ENCODE measurements at regions not wholly inside any gene's neighbourhood (a gene's known extent, or its start where the extent isn't known, plus 50 kb on each side); places are given as distances from the start of the nearest gene placed in this dataset.

DNA sequence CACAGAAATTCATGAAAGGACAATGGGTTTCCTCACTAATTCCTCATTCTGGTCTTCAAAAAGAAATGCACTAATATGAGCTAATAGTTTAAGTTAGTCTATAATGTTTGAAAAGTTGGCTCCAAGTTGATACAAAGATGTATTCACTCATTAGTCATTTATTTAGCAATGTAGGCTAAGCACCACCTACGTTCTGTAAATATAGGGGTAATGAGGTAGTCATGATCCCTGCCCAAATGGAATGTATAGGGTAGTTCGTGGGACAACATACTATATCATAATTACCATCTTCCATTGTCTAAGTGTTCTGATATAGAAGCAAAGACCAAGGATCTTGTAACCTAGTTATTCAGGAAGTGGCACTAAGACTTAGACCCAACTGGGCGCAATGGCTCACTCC, 86.5 kb downstream of the DIO2 start:
- POLR2A ChIA-PET, result no interaction called here
- no TSS peak for BruUV-seq (replicated peaks)
- Histone ChIP-seq H3K4me3 (ENCODE audit: low read depth, low read length) (no peak overlapping the region), H3K36me3 (ENCODE audit: control insufficient read depth, insufficient read depth, low read length) (no peaks in the 10 kb centered on the region), H3K27me3 (replicated peaks; ENCODE audit: control insufficient read depth, insufficient read depth, low read length) (no peaks in the 10 kb centered on the region), H3K9me3 (no peaks in the 10 kb centered on the region), H3K4me1 (no peaks in the 10 kb centered on the region)
- H3K4me3 Mint-ChIP-seq (ENCODE audit: unreplicated experiment), result no peak overlapping the region
- H3K9me3 Mint-ChIP-seq (ENCODE audit: unreplicated experiment), result peaks cover 22% of the 10 kb centered on the region
- no peaks in the 10 kb centered on the region for H3K4me1 Mint-ChIP-seq (ENCODE audit: low read depth, unreplicated experiment)
- H3K27ac Mint-ChIP-seq (ENCODE audit: unreplicated experiment), result no peak overlapping the region
- CTCF ChIA-PET, result no interaction called here
- H3K36me3 Mint-ChIP-seq (ENCODE audit: insufficient read depth, unreplicated experiment), result no peaks in the 10 kb centered on the region
- DNase-seq, result no peak
- TF ChIP-seq, protein P1, sequence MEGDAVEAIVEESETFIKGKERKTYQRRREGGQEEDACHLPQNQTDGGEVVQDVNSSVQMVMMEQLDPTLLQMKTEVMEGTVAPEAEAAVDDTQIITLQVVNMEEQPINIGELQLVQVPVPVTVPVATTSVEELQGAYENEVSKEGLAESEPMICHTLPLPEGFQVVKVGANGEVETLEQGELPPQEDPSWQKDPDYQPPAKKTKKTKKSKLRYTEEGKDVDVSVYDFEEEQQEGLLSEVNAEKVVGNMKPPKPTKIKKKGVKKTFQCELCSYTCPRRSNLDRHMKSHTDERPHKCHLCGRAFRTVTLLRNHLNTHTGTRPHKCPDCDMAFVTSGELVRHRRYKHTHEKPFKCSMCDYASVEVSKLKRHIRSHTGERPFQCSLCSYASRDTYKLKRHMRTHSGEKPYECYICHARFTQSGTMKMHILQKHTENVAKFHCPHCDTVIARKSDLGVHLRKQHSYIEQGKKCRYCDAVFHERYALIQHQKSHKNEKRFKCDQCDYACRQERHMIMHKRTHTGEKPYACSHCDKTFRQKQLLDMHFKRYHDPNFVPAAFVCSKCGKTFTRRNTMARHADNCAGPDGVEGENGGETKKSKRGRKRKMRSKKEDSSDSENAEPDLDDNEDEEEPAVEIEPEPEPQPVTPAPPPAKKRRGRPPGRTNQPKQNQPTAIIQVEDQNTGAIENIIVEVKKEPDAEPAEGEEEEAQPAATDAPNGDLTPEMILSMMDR (IDR thresholded peaks at IDR 0.05; ENCODE audit: insufficient read depth in 1 of 2, low read depth in 1 of 2, low read length in 1 of 2, severe bottlenecking in 1 of 2, unreplicated experiment in 1 of 2), result no peak
- intact Hi-C loops (cut with micrococcal nuclease; ENCODE audit: unreplicated experiment), result no loop called here
- no peaks in the 10 kb centered on the region for H3K27me3 Mint-ChIP-seq (ENCODE audit: insufficient read depth, unreplicated experiment)

DNA sequence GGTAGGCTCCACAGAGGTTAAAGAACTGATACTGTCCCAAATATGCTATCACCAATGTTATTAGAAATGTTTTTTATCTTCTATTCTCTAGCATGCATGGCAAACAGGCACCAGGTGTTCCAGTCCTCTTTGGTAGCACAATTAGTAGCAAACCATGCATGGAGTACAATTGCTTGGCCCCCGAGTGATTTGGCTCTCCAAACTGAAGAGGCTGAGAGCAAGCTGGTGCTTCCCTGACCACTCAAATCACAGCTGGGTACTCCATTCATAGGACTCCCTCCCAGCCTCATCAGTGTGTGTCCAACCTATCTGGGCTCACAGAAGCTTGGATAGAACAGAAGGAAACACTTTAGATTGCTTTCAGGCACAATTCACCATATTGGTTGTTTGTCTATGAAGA, 93.4 kb downstream of the DIO2 start:
- Mint-ChIP-seq H3K9me3 (ENCODE audit: unreplicated experiment) (peaks cover 20% of the 10 kb centered on the region), H3K4me1 (ENCODE audit: low read depth, unreplicated experiment) (no peaks in the 10 kb centered on the region), H3K4me3 (ENCODE audit: unreplicated experiment) (no peak overlapping the region), H3K36me3 (ENCODE audit: insufficient read depth, unreplicated experiment) (no peaks in the 10 kb centered on the region), H3K27ac (ENCODE audit: unreplicated experiment) (no peak overlapping the region), H3K27me3 (ENCODE audit: insufficient read depth, unreplicated experiment) (peaks cover 5% of the 10 kb centered on the region)
- CTCF ChIA-PET, result no interaction called here
- no peak overlapping the region for H3K4me3 ChIP-seq (ENCODE audit: low read depth, low read length)
- H3K9me3 ChIP-seq, result no peaks in the 10 kb centered on the region
- no peaks in the 10 kb centered on the region for H3K27me3 ChIP-seq (replicated peaks; ENCODE audit: control insufficient read depth, insufficient read depth, low read length)
- BruUV-seq (replicated peaks), result no TSS peak
- H3K36me3 ChIP-seq (ENCODE audit: control insufficient read depth, insufficient read depth, low read length), result no peaks in the 10 kb centered on the region
- no peak for DNase-seq
- POLR2A ChIA-PET, result no interaction called here
- TF ChIP-seq, protein P1 (IDR thresholded peaks at IDR 0.05; ENCODE audit: insufficient read depth in 1 of 2, low read depth in 1 of 2, low read length in 1 of 2, severe bottlenecking in 1 of 2, unreplicated experiment in 1 of 2), result no peak
- H3K4me1 ChIP-seq, result no peaks in the 10 kb centered on the region
- intact Hi-C loops (cut with micrococcal nuclease; ENCODE audit: unreplicated experiment), result no loop called here

DNA sequence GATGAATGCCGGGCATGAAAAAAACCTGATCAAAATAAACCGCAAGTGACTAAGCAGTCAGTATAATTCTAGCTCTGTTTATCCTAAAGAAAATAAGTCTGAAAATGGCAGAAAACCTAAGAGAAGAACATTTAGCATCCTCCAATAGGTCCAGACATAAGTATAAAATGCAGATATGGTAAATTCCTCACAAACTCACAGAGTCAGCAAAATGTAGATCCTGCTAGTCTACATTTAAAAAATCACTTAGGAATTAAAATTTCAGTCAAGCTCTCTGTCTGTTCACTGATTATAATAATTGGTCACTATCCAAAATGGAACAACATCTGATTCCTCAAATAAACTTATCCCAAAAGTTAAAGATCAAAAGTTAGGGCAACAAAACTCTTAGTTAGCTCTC, 95.1 kb downstream of the DIO2 start:
- TF ChIP-seq, protein P1 (IDR thresholded peaks at IDR 0.05; ENCODE audit: insufficient read depth in 1 of 2, low read depth in 1 of 2, low read length in 1 of 2, severe bottlenecking in 1 of 2, unreplicated experiment in 1 of 2), result no peak
- ChIA-PET POLR2A (no interaction called here), CTCF (no interaction called here)
- H3K36me3 Mint-ChIP-seq (ENCODE audit: insufficient read depth, unreplicated experiment), result no peaks in the 10 kb centered on the region
- no peaks in the 10 kb centered on the region for H3K36me3 ChIP-seq (ENCODE audit: control insufficient read depth, insufficient read depth, low read length)
- H3K4me3 ChIP-seq (ENCODE audit: low read depth, low read length), result no peak overlapping the region
- H3K27ac Mint-ChIP-seq (ENCODE audit: unreplicated experiment), result no peak overlapping the region
- no peaks in the 10 kb centered on the region for H3K9me3 ChIP-seq
- peaks cover 3% of the 10 kb centered on the region for H3K9me3 Mint-ChIP-seq (ENCODE audit: unreplicated experiment)
- no peaks in the 10 kb centered on the region for H3K4me1 Mint-ChIP-seq (ENCODE audit: low read depth, unreplicated experiment)
- no peak overlapping the region for H3K4me3 Mint-ChIP-seq (ENCODE audit: unreplicated experiment)
- intact Hi-C loops (cut with micrococcal nuclease; ENCODE audit: unreplicated experiment), result no loop called here
- DNase-seq, result no peak
- H3K27me3 ChIP-seq (replicated peaks; ENCODE audit: control insufficient read depth, insufficient read depth, low read length), result no peaks in the 10 kb centered on the region
- peaks cover 5% of the 10 kb centered on the region for H3K27me3 Mint-ChIP-seq (ENCODE audit: insufficient read depth, unreplicated experiment)
- no TSS peak for BruUV-seq (replicated peaks)
- H3K4me1 ChIP-seq, result no peaks in the 10 kb centered on the region

Data from Caco-2 (cell line).